ENCODE measurements at regions not wholly inside any gene's neighbourhood (a gene's known extent, or its start where the extent isn't known, plus 50 kb on each side); places are given as distances from the start of the nearest gene placed in this dataset.
"Not testable (repeated sequence)": the region's sequence is repeated elsewhere in the genome, so short reads cannot be mapped to it uniquely, and the experiment has no call there.

- no peak for DNase-seq (ENCODE audit: low spot score)
Observed at GRCh38 chr1:164443166-164443565, 115.8 kb upstream of the PBX1 start.

DNA sequence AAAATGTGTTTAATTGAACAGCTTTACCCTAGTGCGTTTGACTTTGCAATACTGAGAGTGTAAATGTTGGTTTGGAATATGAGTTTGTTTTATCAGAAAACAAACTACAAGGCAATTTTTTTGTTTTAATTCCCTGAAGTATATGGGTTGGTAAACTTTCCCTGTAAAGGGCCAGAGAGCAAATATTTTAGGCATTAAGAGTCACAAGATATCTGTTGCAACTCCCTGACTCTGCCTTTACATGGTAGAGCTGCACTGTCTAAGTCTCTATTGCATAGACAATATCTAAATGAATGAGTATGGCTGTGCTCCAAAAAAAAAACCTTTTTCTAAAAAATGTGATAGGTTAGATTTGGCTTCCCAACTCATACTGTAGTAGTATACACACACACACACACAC, 115.1 kb upstream of the PBX1 start:
- no peak for DNase-seq (ENCODE audit: low spot score)

GRCh38 chr1:164446020-164446419, 113.0 kb upstream of the PBX1 start:
- no peak for DNase-seq (ENCODE audit: low spot score)

DNA sequence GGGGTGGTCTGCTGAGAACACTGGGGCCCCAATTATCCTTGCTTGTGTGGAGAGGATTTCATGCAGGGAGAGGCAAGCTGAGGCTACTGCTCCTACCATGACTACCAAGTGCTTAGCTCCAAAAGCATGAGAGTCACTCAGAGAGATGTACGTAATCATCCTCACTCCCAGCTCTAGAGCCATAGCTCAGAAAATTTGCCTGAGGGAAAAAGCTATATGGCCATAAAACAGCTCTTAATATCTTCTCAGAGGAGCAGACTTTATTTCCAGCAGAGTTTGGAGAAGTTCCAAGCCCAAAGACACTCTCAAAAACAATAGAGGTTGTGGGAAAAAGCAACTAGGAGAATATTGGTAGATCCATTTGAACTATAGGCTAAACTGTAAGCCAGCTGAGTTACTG, 106.4 kb upstream of the PBX1 start:
- no peak for DNase-seq (ENCODE audit: low spot score)

GRCh38 chr1:164456272-164456671, 102.7 kb upstream of the PBX1 start:
- no peak for DNase-seq (ENCODE audit: low spot score)

DNA sequence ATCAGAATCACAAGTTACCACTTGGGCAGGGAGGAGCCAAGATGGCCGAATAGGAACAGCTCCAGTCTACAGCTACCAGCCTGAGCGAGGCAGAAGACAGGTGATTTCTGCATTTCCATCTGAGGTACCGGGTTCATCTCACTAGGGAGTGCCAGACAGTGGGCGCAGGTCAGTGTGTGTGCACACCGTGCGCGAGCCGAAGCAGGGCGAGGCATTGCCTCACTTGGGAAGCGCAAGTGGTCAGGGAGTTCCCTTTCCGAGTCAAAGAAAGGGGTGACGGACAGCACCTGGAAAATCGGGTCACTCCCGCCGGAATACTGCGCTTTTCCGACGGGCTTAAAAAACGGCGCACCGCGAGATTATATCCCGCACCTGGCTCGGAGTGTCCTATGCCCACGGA, 99.8 kb upstream of the PBX1 start:
- DNase-seq (ENCODE audit: low spot score), result not testable (repeated sequence)

GRCh38 chr1:164466001-164466421, 93.0 kb upstream of the PBX1 start:
- DNase-seq (ENCODE audit: low spot score), result no peak

- no peak for DNase-seq (ENCODE audit: low spot score)
Observed at GRCh38 chr1:164466429-164466828, 92.6 kb upstream of the PBX1 start.

DNA sequence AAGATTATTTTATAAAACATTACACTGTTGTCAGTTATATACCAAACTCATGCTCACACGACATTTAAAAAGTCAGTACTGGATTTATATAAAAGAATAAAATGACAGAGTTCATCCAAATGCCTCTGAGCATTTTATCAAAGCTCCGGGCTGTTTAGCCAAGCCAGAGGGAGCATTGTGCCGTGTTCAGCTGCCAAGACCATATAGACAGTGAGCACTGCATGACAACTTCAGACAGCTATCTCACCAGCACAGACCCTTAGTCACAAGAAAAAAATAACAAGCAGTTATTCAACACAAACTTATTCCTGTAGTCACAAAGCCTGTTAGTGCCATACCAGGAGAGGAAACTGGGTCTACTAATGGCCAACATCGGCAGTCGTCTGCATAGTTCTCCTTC, 88.0 kb upstream of the PBX1 start:
- DNase-seq (ENCODE audit: low spot score), result no peak

GRCh38 chr1:164472841-164473240, 86.1 kb upstream of the PBX1 start:
- DNase-seq (ENCODE audit: low spot score), result no peak

DNA sequence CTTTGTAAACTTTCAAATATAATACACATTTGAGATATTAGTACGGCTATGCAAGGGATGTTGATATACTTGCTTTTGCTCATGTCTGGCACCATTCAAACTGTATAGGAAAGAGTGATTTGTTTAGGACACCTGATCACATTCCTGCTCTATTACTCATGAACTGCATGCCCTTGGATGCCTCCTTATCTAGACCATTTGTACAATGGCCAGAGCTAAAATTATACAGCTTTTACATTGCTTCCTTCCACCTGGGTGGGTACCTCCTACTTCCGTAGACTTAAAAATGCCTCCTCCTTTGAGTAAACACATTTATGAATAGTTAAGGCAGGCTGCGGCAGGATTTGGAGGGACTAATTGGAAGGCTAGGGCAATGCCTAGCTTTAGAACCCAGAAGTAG, 85.4 kb upstream of the PBX1 start:
- no peak for DNase-seq (ENCODE audit: low spot score)

GRCh38 chr1:164475834-164476233, 83.2 kb upstream of the PBX1 start:
- no peak for DNase-seq (ENCODE audit: low spot score)

- no peak for DNase-seq (ENCODE audit: low spot score)
Observed at GRCh38 chr1:164477343-164477742, 81.6 kb upstream of the PBX1 start.

- DNase-seq (ENCODE audit: low spot score), result no peak
Observed at GRCh38 chr1:164479242-164479641, 79.7 kb upstream of the PBX1 start.

DNA sequence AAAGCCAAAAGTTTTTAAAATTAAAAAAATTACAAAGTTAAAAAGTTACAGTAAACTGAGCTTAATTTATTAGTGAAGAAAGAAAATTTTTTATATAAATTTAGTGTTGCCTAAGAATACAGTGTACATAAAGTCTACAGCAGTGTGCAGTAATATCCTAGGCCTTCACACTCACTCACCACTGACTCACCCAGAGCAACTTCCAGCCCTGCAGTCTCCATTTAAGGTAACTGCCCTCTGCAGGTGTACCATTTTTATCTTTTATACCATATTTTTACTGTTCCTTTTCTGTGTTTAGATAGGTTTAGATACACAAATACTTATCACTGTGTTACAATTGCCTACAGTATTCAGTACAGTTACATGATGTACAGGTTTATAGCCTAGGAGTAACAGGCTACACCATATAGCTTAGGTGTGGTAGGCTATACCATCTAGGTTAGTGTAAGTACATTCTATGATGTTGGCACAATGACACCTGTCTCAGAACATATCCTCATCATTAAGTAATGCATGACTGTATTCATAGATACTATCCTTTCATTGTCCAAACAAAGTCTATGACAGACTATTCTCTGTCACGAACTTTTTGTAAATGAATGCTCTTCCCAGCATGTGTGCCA, 78.6 kb upstream of the PBX1 start:
- no peak for DNase-seq (ENCODE audit: low spot score)

GRCh38 chr1:164495905-164496304, 63.1 kb upstream of the PBX1 start:
- DNase-seq (ENCODE audit: low spot score), result no peak

- no peak for DNase-seq (ENCODE audit: low spot score)
Observed at GRCh38 chr1:164498792-164499191, 60.2 kb upstream of the PBX1 start.

DNA sequence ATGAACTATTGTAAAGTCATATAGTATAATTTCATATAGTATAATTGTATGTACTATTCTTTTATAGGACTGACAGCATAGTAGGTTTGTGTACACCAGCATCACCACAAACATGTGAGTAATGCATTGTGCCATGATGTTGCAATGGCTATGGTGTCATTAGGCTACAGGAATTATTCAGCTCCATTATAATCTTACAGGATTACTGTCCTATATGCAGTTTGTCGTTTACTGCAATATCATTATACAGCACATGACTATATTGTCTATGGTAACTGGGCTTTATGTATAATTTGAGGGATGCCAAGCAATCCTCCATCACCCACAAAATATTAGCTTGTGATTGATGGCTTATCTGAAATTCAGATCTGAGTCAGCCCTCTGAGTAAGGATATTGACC, 54.2 kb upstream of the PBX1 start:
- no peak for DNase-seq (ENCODE audit: low spot score)

Data from germinal center (tissue), 1 donor.